GM15510 (cell line): ENCODE measurements at regions not wholly inside any gene's neighbourhood (a gene's known extent, or its start where the extent isn't known, plus 50 kb on each side); places are given as distances from the start of the nearest gene placed in this dataset.

ENCODE experiments used
- POLR2A ChIP-seq: IDR thresholded peaks from 3 replicates; pipeline ENCODE4 v1.6.1; 2011; ENCODE audit warnings: borderline replicate concordance; ENCODE audit not compliant: insufficient read length; ENCODE audit errors: extremely low read depth

DNA sequence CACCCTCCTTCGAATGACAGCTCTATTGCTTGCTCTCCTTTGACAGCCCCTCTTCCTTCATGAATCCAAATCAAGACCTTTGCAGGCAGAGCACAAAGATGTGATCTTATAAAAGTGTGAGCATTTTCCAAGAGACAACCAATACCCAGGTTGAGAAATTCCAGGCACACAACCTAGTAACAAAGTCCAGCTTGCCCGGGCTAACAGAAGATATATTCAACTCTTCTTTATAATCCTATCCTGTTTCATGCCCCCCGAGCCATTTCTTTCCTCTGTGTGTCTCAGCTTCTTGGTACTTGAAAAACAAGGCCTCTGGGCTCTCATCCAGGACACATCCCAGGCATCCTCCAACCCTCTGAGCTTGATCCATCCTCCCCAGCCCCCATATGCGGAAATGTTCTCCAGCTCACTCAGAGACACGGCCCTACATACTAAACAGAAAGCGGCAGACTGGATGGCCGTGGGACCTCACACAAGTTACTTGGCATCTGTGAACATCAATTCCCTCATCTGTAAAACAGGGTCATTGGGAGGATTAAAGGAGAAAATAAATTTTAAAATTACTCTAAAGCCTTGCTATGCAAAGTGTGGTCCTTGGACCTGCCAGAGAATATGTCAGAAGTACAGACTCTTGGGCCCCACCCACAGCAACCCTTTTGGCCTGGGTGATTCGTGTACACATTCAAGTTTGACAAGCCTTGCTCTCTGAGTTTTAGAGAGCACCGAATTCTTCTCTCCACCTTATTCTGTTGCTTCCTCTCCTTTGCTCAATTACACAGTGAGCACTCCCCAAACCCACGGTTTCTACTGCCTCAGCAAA is 627.0 kb downstream of the BCOR start:
- TF ChIP-seq POLR2A: no peak

DNA sequence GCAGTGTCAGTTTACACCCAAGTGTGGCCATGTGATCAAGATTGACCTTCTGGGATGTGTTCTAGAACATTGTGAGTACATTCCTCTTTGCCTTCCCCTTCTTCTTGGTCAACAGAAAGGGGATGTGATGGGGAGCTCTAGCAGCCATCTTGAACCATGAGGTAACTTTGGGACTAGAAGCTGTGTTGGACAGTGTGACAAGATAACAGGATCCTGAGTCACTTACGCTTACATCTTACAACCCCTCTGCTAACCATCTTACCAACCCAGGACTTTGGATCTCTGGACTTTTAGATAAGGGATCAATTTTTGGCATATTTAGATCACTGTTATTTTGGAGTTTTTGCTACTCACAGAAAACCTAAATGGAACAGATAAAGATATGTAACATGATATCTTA is 625.6 kb downstream of the BCOR start:
- no peak for TF ChIP-seq POLR2A

DNA sequence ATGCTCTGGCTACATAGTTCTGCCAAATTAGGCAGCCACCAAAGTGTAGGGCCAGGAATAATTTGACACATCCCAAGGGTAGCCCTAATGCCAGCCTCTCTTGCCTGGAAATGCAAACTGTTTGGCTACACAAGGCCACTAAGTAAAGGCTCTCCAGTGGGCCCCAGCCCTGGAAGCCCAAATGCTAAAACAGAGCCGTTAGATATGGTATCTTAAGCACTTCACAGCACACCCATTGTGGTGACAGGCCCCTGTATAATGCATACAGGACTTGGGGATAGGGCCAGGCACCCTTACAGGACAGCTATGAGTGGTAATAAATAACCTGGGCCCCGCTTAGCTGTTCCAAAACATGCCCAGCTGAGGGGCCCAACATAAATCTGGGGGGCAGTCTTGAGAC is 623.9 kb downstream of the BCOR start:
- no peak for TF ChIP-seq POLR2A

DNA sequence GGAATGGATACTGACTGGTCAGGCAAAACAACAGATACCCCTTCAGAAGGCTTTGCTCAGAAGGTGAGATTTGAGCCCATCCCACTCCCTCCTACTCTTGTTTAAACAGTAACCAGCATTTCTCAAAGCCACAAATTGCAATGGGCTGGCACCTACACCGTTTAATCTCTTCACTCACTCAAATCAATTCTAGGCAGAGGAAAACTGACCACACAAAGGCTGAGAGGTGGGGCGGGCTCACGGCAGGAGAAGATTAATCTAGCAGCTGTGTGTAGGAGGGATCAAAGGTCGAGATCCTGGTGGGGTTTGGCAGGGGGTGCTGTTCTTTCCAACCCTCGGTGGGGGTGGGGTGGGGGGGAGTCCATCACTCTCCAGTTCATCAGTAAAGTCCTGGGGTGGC is 622.4 kb downstream of the BCOR start:
- TF ChIP-seq POLR2A: no peak

DNA sequence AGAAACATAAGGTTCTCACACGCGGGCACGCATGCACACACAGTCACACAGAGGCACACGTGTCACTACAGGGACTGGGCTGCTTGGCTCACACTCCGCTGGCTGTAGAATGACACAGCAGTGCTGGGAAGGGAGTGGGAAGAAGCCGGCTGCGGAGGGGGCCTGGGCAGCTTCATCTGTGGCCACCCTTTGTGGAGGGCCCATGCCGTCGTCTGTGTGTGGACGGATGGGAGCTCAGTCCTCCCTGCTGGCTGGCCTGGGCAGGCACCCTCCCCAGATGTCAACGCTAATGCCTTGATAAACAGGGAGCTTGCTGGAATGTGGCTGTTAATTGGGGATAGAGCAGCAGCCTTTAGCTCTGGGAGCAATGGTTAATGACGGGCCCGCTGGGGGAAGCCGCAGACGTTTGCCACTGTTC is 621.1 kb downstream of the BCOR start:
- no peak for TF ChIP-seq POLR2A

DNA sequence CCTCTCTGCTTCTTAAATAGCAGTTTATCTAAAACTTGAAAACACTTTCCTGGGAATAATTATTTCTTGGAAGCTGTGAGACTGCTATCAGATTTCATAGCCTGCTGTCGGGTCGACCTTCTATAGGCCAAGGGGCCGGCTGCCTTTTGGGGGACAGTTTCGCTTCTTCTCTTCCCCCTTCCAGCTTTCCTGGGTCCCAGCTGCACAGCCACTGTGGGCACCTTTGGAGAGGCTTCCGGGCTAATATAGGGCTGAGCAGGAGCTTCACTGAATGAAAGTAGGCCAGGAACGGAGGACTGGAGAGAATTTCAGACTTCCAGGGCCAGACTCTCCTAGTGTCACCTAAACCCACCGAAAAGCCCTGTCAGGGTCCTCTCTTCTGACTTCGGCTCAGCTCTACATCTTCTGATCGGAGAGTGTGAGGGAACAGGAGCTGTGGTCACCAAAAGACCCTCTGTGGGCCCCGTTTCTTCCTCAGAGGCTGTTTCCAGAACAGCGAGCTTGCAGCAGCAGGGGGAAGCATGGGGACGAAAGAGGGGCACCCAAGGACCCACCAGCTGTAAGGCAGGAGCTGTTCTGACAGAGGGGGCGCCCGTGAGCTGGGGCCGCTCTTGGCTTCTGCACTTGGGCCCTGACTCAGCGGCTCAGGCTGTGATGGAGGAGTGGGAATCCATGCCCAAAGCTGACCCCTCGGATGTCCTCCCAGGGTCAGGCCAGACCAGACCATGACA is 620.6 kb downstream of the BCOR start:
- TF ChIP-seq POLR2A: no peak

DNA sequence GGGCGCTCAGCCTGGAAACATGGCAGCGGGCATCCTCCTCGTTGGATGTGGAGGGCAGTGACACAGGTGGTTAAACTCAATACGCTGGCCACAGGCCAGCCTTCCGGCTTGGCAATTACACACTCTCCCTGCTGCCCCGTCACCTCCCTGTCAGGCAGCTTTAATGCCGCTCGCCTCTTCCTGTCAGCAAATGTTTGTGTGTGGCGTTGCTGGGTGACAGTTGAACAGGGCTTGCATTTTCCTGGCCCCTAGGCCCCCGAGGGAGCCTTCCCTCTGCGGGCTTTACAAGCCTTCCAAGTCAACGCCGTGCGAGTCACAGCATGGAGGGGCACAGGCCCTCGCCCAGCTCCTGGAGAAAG is 620.0 kb downstream of the BCOR start:
- TF ChIP-seq POLR2A: no peak

DNA sequence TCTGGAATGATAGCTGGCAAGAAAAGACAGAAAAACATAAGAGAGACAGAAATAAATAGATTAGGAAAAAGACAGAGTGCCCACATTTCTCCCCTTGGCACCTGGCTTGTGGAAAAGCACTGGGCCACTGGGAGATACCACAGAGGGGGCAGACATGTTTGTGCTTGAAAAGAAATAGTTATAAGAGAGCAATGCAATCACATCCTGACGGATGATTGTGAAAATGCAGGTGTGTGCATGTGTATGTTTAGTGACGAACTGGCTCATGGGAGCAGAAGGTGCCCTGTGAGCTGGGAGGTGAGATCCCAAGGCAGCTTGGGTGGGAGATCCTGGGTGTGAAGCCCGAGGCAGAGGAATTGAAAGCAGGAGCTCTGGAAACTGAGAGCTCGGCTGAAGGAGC is 617.9 kb downstream of the BCOR start:
- no peak for TF ChIP-seq POLR2A

DNA sequence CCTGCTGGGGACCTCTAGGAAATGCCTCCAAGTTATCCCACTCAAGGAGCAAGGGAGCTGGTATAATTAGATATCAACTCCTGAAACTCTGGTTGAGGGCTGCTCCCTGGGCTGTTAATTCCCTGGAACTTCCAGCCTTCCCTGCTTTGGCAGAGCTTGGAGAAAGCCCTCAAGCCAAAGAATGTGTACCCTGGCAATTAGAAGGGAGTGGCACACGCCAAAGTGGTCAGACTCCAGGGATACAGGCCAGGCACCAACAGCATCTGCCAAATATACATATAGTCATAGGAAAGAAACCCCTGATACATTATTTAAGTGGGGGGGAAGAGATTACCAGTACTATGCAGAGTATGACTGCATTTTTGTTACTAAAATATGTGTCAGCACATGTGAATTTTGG is 616.8 kb downstream of the BCOR start:
- TF ChIP-seq POLR2A: no peak

DNA sequence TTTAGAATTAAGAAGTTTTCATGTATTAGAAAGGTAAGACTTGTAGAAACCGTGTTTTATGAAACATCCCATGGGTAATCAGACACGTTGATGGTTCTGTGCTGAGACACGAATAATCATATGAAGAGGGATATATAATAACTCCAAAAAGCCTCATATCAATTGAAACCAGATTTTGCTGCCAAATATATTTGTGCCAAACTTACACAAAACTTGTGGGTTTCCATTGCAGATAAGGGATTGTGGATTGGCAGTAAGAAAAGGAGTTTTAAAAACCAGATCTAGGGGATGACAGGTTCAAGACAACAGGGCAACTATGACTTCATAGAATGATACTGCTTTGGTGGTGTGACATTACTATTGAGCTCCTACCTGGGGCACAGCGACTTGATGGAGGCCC is 616.1 kb downstream of the BCOR start:
- TF ChIP-seq POLR2A: no peak

DNA sequence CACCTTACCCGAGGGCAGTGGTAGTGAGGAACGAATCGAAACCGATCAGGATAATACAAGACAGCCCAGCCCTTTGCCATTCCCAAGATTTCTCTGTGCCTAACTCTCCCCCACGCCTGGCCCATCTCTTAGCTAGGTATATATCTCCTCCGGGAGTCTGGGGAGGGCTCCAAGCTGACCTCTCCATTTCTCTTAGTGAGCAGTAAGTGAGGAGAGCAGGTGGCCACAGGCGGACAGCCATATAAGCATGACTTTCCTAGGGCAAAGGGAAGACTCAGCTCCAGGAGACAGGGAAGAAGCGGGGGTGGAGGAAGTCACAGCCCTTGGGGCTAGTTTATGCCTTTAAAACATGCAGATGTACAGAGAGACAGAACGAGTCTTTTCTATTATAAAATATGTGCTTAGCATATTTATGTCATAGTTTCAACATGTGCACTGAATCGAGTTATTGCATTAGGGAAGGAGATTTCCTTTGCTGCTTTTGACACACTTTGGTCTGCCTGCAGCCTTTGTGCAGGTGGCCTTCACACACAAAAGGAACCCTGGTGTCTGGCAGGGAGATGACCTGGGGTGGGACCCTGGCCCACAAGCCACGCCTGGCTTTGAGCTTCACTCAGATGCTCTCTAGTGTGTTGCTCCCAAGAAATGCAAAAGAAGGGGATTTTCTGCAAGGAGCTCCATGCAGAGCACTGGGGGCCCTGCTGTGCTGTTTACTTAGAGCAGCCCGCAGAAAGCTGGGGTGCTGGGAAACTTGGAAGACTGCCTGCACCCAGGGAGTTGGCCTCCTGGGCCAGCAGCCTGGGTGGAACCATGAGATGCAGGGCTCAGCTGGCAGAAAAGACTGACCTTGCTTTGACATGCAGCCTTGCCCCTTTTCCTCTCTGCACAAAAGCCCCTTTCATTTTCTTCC is 613.3 kb downstream of the BCOR start:
- no peak for TF ChIP-seq POLR2A

DNA sequence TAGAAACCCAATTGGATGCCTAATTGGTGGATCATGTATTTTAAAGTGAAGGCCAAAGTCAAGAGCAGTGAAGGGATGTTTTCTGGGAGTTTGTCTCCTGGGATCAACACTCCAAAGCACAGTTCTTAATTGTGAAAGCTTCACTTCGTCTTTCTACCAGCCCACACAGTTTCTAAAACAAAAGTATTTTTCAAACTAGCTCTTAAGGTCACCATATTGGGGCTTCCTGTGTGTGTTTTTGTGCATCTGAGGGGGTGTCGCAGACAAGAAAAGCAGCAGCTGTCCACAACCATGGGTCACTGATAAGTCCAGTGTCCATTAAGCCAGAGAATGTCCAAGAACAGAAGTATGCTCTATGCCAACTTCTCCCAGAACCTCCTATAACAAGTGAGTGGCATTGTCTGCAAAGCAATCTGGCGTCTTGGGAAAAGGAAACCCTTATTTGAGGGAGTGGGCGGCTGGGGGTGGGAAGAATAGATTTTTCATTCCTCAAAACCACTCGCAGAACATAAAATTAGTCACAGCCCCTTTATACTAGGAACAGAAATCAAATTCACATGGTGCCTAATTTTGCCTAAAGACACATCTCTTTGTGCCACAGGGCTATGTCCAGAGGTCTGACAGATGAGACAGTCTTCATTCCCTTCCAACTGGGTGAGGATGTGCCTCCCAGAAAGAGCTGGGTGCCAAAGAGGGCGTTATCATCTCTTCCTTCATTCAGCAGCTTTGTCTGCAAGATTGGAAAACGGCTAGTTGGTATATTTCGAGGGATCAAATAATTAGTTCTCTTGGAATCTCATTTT is 610.4 kb downstream of the BCOR start:
- no peak for TF ChIP-seq POLR2A

DNA sequence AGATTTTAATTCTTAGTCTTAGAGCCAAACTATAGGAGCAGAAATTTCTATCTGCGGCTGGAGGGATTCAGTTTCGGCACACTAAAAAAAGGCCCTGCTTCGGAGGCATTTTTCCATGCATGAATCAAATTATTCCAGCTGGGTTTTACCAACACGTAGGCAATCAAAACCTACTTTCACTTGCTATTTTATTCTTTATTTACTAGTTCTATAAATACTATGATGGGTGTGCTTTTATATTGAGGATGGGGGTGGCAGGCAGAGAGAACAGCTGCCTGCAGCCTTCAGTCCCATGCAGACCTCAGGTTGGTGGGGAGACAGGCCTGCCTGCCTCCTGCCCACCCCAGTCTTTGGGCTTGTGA is 609.8 kb downstream of the BCOR start:
- no peak for TF ChIP-seq POLR2A

DNA sequence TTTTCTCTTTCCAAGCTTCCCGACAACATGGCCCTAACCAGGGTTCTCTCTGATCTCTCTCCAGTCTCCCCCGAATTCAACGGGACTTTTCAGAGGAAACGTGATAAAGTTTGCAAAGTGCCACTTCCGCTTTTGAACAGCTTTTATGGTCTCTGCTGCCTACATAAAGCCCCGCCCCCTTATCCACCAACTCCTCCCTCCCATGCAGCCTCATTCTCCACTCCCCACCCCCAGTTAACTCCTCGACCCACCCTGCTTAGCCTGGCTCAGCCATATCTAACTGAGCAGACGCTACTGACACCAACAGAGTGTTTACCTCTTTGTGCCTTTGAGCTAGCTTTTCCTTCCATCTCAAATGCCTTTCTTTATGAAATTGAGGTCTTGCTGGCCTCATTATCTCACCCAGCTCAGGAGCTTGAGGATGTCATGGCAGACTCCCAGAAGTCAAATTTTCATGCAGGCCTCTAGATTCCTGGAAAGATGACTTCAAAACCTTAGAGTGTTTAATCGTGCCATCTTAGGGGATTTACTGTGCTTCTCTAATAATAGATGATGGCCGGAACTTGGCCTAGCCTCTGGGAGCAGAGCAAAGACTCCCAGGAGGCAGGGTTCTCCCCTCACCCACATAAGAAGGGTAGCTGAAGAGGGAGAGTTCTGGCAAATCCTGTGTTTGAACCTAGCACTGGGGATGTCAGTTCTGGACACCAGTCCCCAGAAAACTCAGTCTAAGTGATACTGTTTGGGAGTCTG is 606.0 kb downstream of the BCOR start:
- TF ChIP-seq POLR2A: no peak
